BE2C (cell line): ENCODE measurements at regions not wholly inside any gene's neighbourhood (a gene's known extent, or its start where the extent isn't known, plus 50 kb on each side); places are given as distances from the start of the nearest gene placed in this dataset.

Experiments
- DNase-seq: peaks from one replicate; pipeline ENCODE4 v3.0.0-alpha.2; 2020
- H3K27me3 ChIP-seq: fragments of 250-450 bp; sonication (Bioruptor Pico); 2 replicates; pipeline ENCODE4 v1.5.1; 2020; ENCODE audit warnings: mild to moderate bottlenecking
- H3K36me3 ChIP-seq: fragments of 250-450 bp; sonication (Bioruptor Pico); 2 replicates; pipeline ENCODE4 v1.5.1; 2020; ENCODE audit warnings: mild to moderate bottlenecking
- H3K4me1 ChIP-seq: fragments of 250-450 bp; sonication (Bioruptor Pico); 2 replicates; pipeline ENCODE4 v1.5.1; 2020
- H3K4me3 ChIP-seq: 2 replicates; pipeline ENCODE4 v1.5.1; 2011; ENCODE audit warnings: low read depth, low read length
- H3K9me3 ChIP-seq: fragments of 250-450 bp; sonication (Bioruptor Pico); 2 replicates; pipeline ENCODE4 v1.5.1; 2020
- TF ChIP-seq, protein P1 (sequence below): IDR thresholded peaks from 2 replicates; pipeline ENCODE4 v1.5.1; 2012; ENCODE audit warnings: mild to moderate bottlenecking, low read depth, low read length

DNA sequence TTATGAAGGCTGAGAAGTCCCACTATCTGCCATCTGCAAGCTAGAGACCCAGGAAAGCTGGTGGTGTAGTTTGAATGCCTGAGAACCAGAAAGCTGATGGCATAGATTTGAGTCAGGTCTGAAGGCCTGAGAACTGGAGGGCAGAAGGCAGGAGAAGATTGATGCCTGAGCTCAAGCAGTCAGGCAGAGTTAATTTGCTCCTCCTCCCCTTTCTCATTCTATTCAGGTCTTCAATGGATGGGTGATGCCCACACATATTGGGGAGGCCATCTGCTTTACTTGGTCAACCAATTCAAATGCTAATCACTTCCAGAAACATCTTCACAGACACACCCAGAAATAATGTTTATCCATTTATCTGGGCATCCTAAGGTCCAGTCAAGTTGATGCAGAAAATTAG lies 87.6 kb upstream of the CPLX2 start:
- no peak overlapping the region for H3K4me3 ChIP-seq
- H3K27me3 ChIP-seq, result no peaks in the 10 kb centered on the region
- H3K36me3 ChIP-seq, result no peaks in the 10 kb centered on the region
- H3K9me3 ChIP-seq, result no peaks in the 10 kb centered on the region
- TF ChIP-seq, protein P1, sequence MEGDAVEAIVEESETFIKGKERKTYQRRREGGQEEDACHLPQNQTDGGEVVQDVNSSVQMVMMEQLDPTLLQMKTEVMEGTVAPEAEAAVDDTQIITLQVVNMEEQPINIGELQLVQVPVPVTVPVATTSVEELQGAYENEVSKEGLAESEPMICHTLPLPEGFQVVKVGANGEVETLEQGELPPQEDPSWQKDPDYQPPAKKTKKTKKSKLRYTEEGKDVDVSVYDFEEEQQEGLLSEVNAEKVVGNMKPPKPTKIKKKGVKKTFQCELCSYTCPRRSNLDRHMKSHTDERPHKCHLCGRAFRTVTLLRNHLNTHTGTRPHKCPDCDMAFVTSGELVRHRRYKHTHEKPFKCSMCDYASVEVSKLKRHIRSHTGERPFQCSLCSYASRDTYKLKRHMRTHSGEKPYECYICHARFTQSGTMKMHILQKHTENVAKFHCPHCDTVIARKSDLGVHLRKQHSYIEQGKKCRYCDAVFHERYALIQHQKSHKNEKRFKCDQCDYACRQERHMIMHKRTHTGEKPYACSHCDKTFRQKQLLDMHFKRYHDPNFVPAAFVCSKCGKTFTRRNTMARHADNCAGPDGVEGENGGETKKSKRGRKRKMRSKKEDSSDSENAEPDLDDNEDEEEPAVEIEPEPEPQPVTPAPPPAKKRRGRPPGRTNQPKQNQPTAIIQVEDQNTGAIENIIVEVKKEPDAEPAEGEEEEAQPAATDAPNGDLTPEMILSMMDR, result no peak
- DNase-seq, result no peak
- peaks cover 2% of the 10 kb centered on the region; the same call in 1 of the 2 replicates for H3K4me1 ChIP-seq

GRCh38 chr5:175784230-175784629 lies 87.1 kb upstream of the CPLX2 start:
- DNase-seq, result no peak
- TF ChIP-seq, protein P1, result no peak
- H3K9me3 ChIP-seq, result no peaks in the 10 kb centered on the region
- no peaks in the 10 kb centered on the region for H3K4me1 ChIP-seq
- H3K4me3 ChIP-seq, result no peak overlapping the region
- no peaks in the 10 kb centered on the region for H3K27me3 ChIP-seq
- no peaks in the 10 kb centered on the region for H3K36me3 ChIP-seq

GRCh38 chr5:175785681-175786080 lies 85.7 kb upstream of the CPLX2 start:
- Histone ChIP-seq H3K27me3 (no peaks in the 10 kb centered on the region), H3K4me3 (no peak overlapping the region), H3K9me3 (no peaks in the 10 kb centered on the region), H3K4me1 (no peaks in the 10 kb centered on the region), H3K36me3 (no peaks in the 10 kb centered on the region)
- TF ChIP-seq, protein P1, result no peak
- DNase-seq, result no peak

DNA sequence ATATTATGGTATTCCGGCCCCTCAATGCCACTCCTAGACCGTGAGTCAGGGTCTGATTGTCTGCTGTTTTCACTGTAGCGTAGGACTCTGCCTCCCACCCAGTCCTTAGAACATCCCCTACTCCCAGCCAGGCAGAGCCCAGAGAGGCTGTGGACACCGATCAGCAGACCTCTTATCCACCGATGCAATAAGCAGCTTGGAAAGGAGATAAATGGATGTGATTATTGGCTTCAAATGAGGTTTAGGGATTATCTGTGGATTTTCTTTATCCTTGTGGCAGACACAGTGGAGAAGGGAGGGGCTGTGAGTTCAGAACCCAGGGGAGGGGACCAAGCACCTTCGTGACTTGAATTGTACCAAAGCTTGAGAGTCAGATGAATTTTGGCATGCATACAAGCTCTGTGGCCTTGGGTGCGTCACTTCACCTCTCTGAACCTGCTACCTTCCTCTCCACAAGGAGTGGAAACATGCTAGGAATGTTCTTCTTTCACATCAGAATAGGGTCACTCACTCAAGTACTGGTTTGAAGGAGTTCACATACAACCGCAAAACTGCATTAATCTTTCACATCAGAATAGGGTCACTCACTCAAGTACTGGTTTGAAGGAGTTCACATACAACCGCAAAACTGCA lies 83.1 kb upstream of the CPLX2 start:
- no peak for DNase-seq
- TF ChIP-seq, protein P1, result no peak
- no peaks in the 10 kb centered on the region for H3K9me3 ChIP-seq
- no peaks in the 10 kb centered on the region for H3K27me3 ChIP-seq
- no peak overlapping the region for H3K4me3 ChIP-seq
- no peaks in the 10 kb centered on the region for H3K4me1 ChIP-seq
- H3K36me3 ChIP-seq, result no peaks in the 10 kb centered on the region

DNA sequence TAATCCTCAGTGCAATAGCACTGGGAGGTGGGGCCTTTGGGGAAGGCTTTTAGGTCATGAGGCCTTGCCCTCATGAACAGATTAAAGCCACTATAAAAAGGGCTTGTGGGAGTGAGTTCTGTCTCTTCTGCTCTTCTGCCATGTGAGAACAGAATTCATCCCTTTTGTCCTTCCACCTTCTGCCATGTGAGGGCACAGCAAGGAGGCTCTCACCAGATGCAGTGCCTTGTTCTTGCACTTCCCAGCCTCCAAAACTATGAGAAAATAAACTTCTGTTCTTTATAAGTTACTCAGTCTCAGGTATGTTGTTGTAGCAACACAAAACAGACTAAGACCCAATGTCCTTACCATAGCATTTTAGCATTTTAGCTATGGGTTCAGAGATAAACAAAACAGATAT lies 81.7 kb upstream of the CPLX2 start:
- DNase-seq, result no peak
- TF ChIP-seq, protein P1, result peak; percentile 29; the same call in 1 of the 2 replicates
- H3K9me3 ChIP-seq, result no peaks in the 10 kb centered on the region

GRCh38 chr5:175790796-175791195 lies 80.6 kb upstream of the CPLX2 start:
- H3K4me1 ChIP-seq, result no peaks in the 10 kb centered on the region
- TF ChIP-seq, protein P1, result no peak
- H3K36me3 ChIP-seq, result no peaks in the 10 kb centered on the region
- H3K9me3 ChIP-seq, result no peaks in the 10 kb centered on the region
- DNase-seq, result no peak
- H3K27me3 ChIP-seq, result no peaks in the 10 kb centered on the region
- no peak overlapping the region for H3K4me3 ChIP-seq

More for the DNA sequence above, 81.7 kb upstream of the CPLX2 start:
- Histone ChIP-seq H3K4me1 (no peaks in the 10 kb centered on the region), H3K27me3 (no peaks in the 10 kb centered on the region), H3K4me3 (no peak overlapping the region), H3K36me3 (no peaks in the 10 kb centered on the region)
